PC-3 (cell line): ENCODE measurements at regions not wholly inside any gene's neighbourhood (a gene's known extent, or its start where the extent isn't known, plus 50 kb on each side); places are given as distances from the start of the nearest gene placed in this dataset.
A peak's percentile ranks its signal among the peaks of the same experiment; 100 is the strongest.

Source experiments
- ATAC-seq: fragments of 200-7000 bp; cut with Tn5 transposase; 2 replicates; pipeline ENCODE4 v1.9.1; 2020; ENCODE audit warnings: mild to moderate bottlenecking, moderate library complexity
- BruUV-seq: library from RNA; stranded (reverse); fragments of 400-500 nt; replicated peaks from 2 replicates; lab custom pipeline; 2021; lab: Mats Ljungman, UMichigan
- CTCF ChIA-PET: fragments of 300-600 bp; sonication (Branson Sonifier 250); formaldehyde crosslinking; loops from one replicate; lab custom pipeline; 2022; ENCODE audit warnings: antibody characterized with exemption; lab: Charles Lee
- POLR2A ChIA-PET: fragments of 300-600 bp; sonication (Branson Sonifier 250); formaldehyde crosslinking; loops from one replicate; lab custom pipeline; 2022; ENCODE audit warnings: antibody characterized with exemption; ENCODE audit not compliant: unreplicated experiment; lab: Charles Lee
- DNase-seq: peaks from one replicate; pipeline ENCODE4 v3.0.0-alpha.2; 2015
- H2AFZ ChIP-seq: fragments of 300-600 bp; sonication (generic); 2 replicates; pipeline ENCODE4 v1.6.0; 2016; ENCODE audit warnings: antibody characterized with exemption, low read length
- H3F3A ChIP-seq: fragments of 300-600 bp; sonication (generic); one replicate; pipeline ENCODE4 v1.6.0; 2017; ENCODE audit warnings: antibody characterized with exemption, low read length, control low read depth, mild to moderate bottlenecking; ENCODE audit not compliant: unreplicated experiment
- H3K27ac ChIP-seq: fragments of 300-600 bp; sonication (generic); 2 replicates; pipeline ENCODE4 v1.5.1; 2016; ENCODE audit warnings: mild to moderate bottlenecking, low read length
- H3K27me3 ChIP-seq: fragments of 300-600 bp; sonication (generic); 2 replicates; pipeline ENCODE4 v1.6.1; 2016; ENCODE audit warnings: low read length, mixed read lengths
- H3K36me3 ChIP-seq: fragments of 300-600 bp; sonication (generic); 2 replicates; pipeline ENCODE4 v1.6.1; 2016; ENCODE audit warnings: low read depth, mixed run types, low read length, mixed read lengths
- H3K4me1 ChIP-seq: fragments of 300-600 bp; sonication (generic); 2 replicates; pipeline ENCODE4 v1.5.1; 2016; ENCODE audit warnings: low read length; ENCODE audit not compliant: insufficient read depth
- H3K4me2 ChIP-seq: fragments of 300-600 bp; sonication (generic); 2 replicates; pipeline ENCODE4 v1.6.0; 2016; ENCODE audit warnings: low read length
- H3K4me3 ChIP-seq: fragments of 300-600 bp; sonication (generic); 2 replicates; pipeline ENCODE4 v1.5.1; 2016; ENCODE audit warnings: mild to moderate bottlenecking, low read length, mixed read lengths
- H3K79me2 ChIP-seq: fragments of 300-600 bp; sonication (generic); 2 replicates; pipeline ENCODE4 v1.6.1; 2017; ENCODE audit warnings: low read length, mixed read lengths
- H3K9ac ChIP-seq: fragments of 300-600 bp; sonication (generic); 2 replicates; pipeline ENCODE4 v1.6.0; 2016; ENCODE audit warnings: mild to moderate bottlenecking, low read length
- H3K9me2 ChIP-seq: fragments of 300-600 bp; sonication (generic); replicated peaks from 2 replicates; pipeline ENCODE4 v1.6.1; 2016; ENCODE audit warnings: mixed run types, low read length, mixed read lengths
- H3K9me3 ChIP-seq: fragments of 300-600 bp; sonication (generic); 2 replicates; pipeline ENCODE4 v1.6.1; 2016; ENCODE audit warnings: low read length, mixed read lengths
- H4K20me1 ChIP-seq: fragments of 300-600 bp; sonication (generic); 2 replicates; pipeline ENCODE4 v1.6.1; 2016; ENCODE audit warnings: low read length, mixed read lengths
- CTCF ChIP-seq: fragments of 300-600 bp; sonication (generic); conservative IDR thresholded peaks from 2 replicates; pipeline ENCODE4 v1.5.1; 2017; ENCODE audit warnings: antibody characterized with exemption, low read depth, mild to moderate bottlenecking, low read length
- EZH2 ChIP-seq: fragments of 300-600 bp; sonication (generic); IDR thresholded peaks from one replicate; pipeline ENCODE4 v1.6.1; 2017; ENCODE audit warnings: antibody characterized with exemption, mild to moderate bottlenecking, low read length; ENCODE audit not compliant: unreplicated experiment
- EZH2phosphoT487 ChIP-seq: fragments of 300-600 bp; sonication (generic); IDR thresholded peaks from 2 replicates; pipeline ENCODE4 v1.6.1; 2018; ENCODE audit warnings: mild to moderate bottlenecking, antibody characterized with exemption, low read length, borderline replicate concordance
- intact Hi-C: fragments of 100-400 bp; cut with micrococcal nuclease; formaldehyde crosslinking; loops from 2 replicates; pipeline ENCODE4 v1.9.0; 2023

GRCh38 chr5:98641671-98642070, 131.8 kb upstream of the RGMB start:
- H2AFZ ChIP-seq, result no peak overlapping the region
- ChIA-PET CTCF (no interaction called here), POLR2A (no interaction called here)
- no peaks in the 10 kb centered on the region for H3K4me1 ChIP-seq
- H4K20me1 ChIP-seq, result no peaks in the 10 kb centered on the region
- no peaks in the 10 kb centered on the region for H3K9me3 ChIP-seq
- no peak overlapping the region for H3K27ac ChIP-seq
- H3F3A ChIP-seq, result no peaks in the 10 kb centered on the region
- TF ChIP-seq CTCF (no peak), EZH2phosphoT487 (no peak), EZH2 (no peak)
- ATAC-seq (no peak), DNase-seq (no peak)
- H3K79me2 ChIP-seq, result no peaks in the 10 kb centered on the region
- H3K9ac ChIP-seq, result no peak overlapping the region
- no peaks in the 10 kb centered on the region for H3K36me3 ChIP-seq
- no peak overlapping the region for H3K4me3 ChIP-seq
- H3K9me2 ChIP-seq, result no peaks in the 10 kb centered on the region
- BruUV-seq, result no TSS peak
- intact Hi-C loops, result no loop called here
- H3K27me3 ChIP-seq, result no peaks in the 10 kb centered on the region
- H3K4me2 ChIP-seq, result no peak overlapping the region

- Histone ChIP-seq H3K4me3 (no peak overlapping the region), H3K9me2 (no peaks in the 10 kb centered on the region), H3F3A (no peaks in the 10 kb centered on the region), H3K4me1 (no peaks in the 10 kb centered on the region), H3K27me3 (no peaks in the 10 kb centered on the region), H4K20me1 (no peaks in the 10 kb centered on the region), H3K27ac (no peak overlapping the region), H3K79me2 (no peaks in the 10 kb centered on the region), H3K4me2 (no peak overlapping the region), H3K9ac (no peak overlapping the region), H3K9me3 (no peaks in the 10 kb centered on the region), H3K36me3 (no peaks in the 10 kb centered on the region), H2AFZ (peak overlapping the region; percentile 4)
- POLR2A ChIA-PET, result no interaction called here
- no peak for ATAC-seq
- CTCF ChIA-PET, result no interaction called here
- BruUV-seq, result no TSS peak
- TF ChIP-seq EZH2, result no peak
- no peak for TF ChIP-seq EZH2phosphoT487
- no peak for TF ChIP-seq CTCF
- intact Hi-C loops, result no loop called here
- no peak for DNase-seq
These were observed 129.9 kb upstream of the RGMB start for GRCh38 chr5:98643569-98643968.

GRCh38 chr5:98651715-98652114, 121.7 kb upstream of the RGMB start:
- ATAC-seq (no peak), DNase-seq (peak; percentile 29)
- Histone ChIP-seq H3K9me2 (no peaks in the 10 kb centered on the region), H3F3A (no peaks in the 10 kb centered on the region), H3K27ac (no peak overlapping the region), H4K20me1 (no peaks in the 10 kb centered on the region), H3K4me1 (no peaks in the 10 kb centered on the region), H3K9me3 (no peaks in the 10 kb centered on the region), H3K4me2 (no peak overlapping the region), H3K4me3 (no peak overlapping the region), H3K79me2 (no peaks in the 10 kb centered on the region), H3K9ac (no peak overlapping the region), H3K36me3 (no peaks in the 10 kb centered on the region), H3K27me3 (no peaks in the 10 kb centered on the region), H2AFZ (no peak overlapping the region)
- POLR2A ChIA-PET, result no interaction called here
- TF ChIP-seq CTCF, result no peak
- intact Hi-C loops, result no loop called here
- BruUV-seq, result no TSS peak
- CTCF ChIA-PET, result interaction anchor here (0.5 kb wide), 1 partner anchor 117 kb away, joined by 3 read pairs; no protein-coding TSS in a partner anchor
